Panc1 (cell line): ENCODE measurements at regions not wholly inside any gene's neighbourhood (a gene's known extent, or its start where the extent isn't known, plus 50 kb on each side); places are given as distances from the start of the nearest gene placed in this dataset.

Experiments
- ATAC-seq: fragments of 200-7000 bp; cut with Tn5 transposase; 2 replicates; pipeline ENCODE4 v1.9.1; 2020; ENCODE audit warnings: mild to moderate bottlenecking, moderate library complexity
- BruUV-seq: library from RNA; stranded (reverse); fragments of 400-500 nt; replicated peaks from 2 replicates; lab custom pipeline; 2021; lab: Mats Ljungman, UMichigan
- CTCF ChIA-PET: fragments of 300-600 bp; sonication (Branson Sonifier 250); formaldehyde crosslinking; loops from one replicate; lab custom pipeline; 2022; ENCODE audit warnings: antibody characterized with exemption; lab: Charles Lee
- POLR2A ChIA-PET: fragments of 300-600 bp; sonication (Branson Sonifier 250); formaldehyde crosslinking; loops from one replicate; lab custom pipeline; 2022; ENCODE audit warnings: antibody characterized with exemption; lab: Charles Lee
- DNase-seq: peaks from one replicate; pipeline ENCODE4 v3.0.0-alpha.2; 2010; ENCODE audit warnings: low read depth, low spot score
- H3K27ac ChIP-seq: 2 replicates; pipeline ENCODE4 v1.5.1; 2011; ENCODE audit warnings: mild to moderate bottlenecking, low read length, inconsistent platforms
- H3K27me3 ChIP-seq: fragments of 200-500 bp; sonication (Bioruptor generic); 2 replicates; pipeline ENCODE4 v1.6.0; 2014; ENCODE audit warnings: low read length, inconsistent platforms; ENCODE audit not compliant: control insufficient read depth, insufficient read depth
- H3K36me3 ChIP-seq: fragments of 200-500 bp; sonication (Bioruptor generic); 2 replicates; pipeline ENCODE4 v1.5.1; 2014; ENCODE audit warnings: inconsistent platforms, mild to moderate bottlenecking, low read length, moderate library complexity; ENCODE audit not compliant: control insufficient read depth, insufficient read depth
- H3K4me1 ChIP-seq: 2 replicates; pipeline ENCODE4 v1.5.1; 2011; ENCODE audit warnings: inconsistent platforms, mild to moderate bottlenecking, low read length, moderate library complexity; ENCODE audit not compliant: control insufficient read depth, insufficient read depth
- H3K4me3 ChIP-seq, 2 experiments: 2 replicates each; pipeline ENCODE4 v1.5.1; 2011 to 2012; ENCODE audit warnings: low read depth in 2 of 2, low read length in 2 of 2, mild to moderate bottlenecking in 2 of 2, inconsistent platforms in 1 of 2, moderate library complexity in 1 of 2
- H3K9me3 ChIP-seq: fragments of 200-500 bp; sonication (Bioruptor generic); 2 replicates; pipeline ENCODE4 v1.5.1; 2014; ENCODE audit warnings: low read depth, mild to moderate bottlenecking, inconsistent platforms, low read length, moderate library complexity; ENCODE audit not compliant: control insufficient read depth, insufficient read depth
- POLR2AphosphoS5 ChIP-seq: IDR thresholded peaks from 2 replicates; pipeline ENCODE4 v1.6.1; 2012; ENCODE audit warnings: mild to moderate bottlenecking, low read depth, low read length, moderate library complexity
- SIN3A ChIP-seq: IDR thresholded peaks from 2 replicates; pipeline ENCODE4 v1.6.1; 2012; ENCODE audit warnings: low read depth, mild to moderate bottlenecking, low read length, moderate library complexity, borderline replicate concordance; ENCODE audit not compliant: insufficient read depth
- TCF7L2 ChIP-seq: IDR thresholded peaks from 2 replicates; pipeline ENCODE4 v1.6.1; 2011; ENCODE audit warnings: mild to moderate bottlenecking, low read depth, low read length, inconsistent platforms
- in situ Hi-C: cut with HindIII; loops from 2 replicates; pipeline ENCODE4 v1.10.0; 2016; ENCODE audit warnings: low sequenced_read_pairs, low pct_unique_long_range_greater_than_20kb
- intact Hi-C: fragments of 100-400 bp; cut with micrococcal nuclease; formaldehyde crosslinking; loops from one replicate; pipeline ENCODE4 v1.10.0; 2022; ENCODE audit not compliant: unreplicated experiment
- TF ChIP-seq, protein P1 (sequence below), 2 experiments: IDR thresholded peaks; 2 replicates each; pipeline ENCODE4 v1.6.1; 2011 to 2012; ENCODE audit warnings: low read depth in 2 of 2, control low read depth in 1 of 2, low read length in 1 of 2, mild to moderate bottlenecking in 1 of 2, moderate library complexity in 1 of 2; ENCODE audit not compliant: insufficient read depth in 1 of 2

DNA sequence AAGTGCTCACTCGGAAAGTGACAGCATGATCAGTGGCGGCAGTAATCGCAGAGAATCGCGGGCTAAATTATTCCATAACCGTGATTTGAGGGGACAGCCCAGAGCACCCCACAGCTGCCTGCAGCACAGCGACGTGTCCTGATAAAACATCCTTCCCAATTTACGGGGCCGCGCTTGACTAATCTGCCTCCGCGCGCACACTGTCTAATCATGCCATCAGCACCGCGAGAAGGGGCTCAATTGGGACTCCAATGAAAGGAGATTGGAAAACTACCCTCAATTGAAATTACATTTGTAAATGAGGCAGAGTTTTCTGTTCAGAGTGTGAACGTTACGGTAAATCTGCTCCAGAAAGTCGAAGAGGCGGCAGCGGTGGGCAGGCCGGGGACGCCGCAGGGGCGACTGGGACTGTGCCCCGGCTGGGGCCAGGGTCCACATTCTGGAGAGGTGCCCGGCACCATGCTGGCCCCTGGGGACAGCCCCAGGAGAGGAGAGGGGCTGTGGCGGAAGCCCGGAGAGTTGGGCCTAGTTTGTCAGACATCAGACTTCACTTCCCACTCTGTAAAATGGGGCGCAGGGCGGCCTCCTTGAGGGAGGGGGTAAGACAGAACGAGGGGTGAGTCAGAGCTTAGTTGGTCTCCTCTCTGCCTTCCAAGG lies 107.7 kb downstream of the FAM53A start:
- no peak overlapping the region for H3K27ac ChIP-seq
- TF ChIP-seq POLR2AphosphoS5 (no peak), TCF7L2 (no peak)
- TF ChIP-seq, protein P1, sequence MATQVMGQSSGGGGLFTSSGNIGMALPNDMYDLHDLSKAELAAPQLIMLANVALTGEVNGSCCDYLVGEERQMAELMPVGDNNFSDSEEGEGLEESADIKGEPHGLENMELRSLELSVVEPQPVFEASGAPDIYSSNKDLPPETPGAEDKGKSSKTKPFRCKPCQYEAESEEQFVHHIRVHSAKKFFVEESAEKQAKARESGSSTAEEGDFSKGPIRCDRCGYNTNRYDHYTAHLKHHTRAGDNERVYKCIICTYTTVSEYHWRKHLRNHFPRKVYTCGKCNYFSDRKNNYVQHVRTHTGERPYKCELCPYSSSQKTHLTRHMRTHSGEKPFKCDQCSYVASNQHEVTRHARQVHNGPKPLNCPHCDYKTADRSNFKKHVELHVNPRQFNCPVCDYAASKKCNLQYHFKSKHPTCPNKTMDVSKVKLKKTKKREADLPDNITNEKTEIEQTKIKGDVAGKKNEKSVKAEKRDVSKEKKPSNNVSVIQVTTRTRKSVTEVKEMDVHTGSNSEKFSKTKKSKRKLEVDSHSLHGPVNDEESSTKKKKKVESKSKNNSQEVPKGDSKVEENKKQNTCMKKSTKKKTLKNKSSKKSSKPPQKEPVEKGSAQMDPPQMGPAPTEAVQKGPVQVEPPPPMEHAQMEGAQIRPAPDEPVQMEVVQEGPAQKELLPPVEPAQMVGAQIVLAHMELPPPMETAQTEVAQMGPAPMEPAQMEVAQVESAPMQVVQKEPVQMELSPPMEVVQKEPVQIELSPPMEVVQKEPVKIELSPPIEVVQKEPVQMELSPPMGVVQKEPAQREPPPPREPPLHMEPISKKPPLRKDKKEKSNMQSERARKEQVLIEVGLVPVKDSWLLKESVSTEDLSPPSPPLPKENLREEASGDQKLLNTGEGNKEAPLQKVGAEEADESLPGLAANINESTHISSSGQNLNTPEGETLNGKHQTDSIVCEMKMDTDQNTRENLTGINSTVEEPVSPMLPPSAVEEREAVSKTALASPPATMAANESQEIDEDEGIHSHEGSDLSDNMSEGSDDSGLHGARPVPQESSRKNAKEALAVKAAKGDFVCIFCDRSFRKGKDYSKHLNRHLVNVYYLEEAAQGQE (IDR thresholded peaks at IDR 0.05; ENCODE audit: insufficient read depth in 1 of 2, low read depth in 2 of 2, low read length in 1 of 2) = no peak
- no peaks in the 10 kb centered on the region for H3K36me3 ChIP-seq
- no TSS peak for BruUV-seq
- intact Hi-C loops = no loop called here
- no peaks in the 10 kb centered on the region for H3K9me3 ChIP-seq
- H3K4me1 ChIP-seq = peaks cover 4% of the 10 kb centered on the region; the same call in 1 of the 2 replicates
- CTCF ChIA-PET = no interaction called here
- no peaks in the 10 kb centered on the region for H3K27me3 ChIP-seq
- in situ Hi-C loops = no loop called here
- H3K4me3 ChIP-seq = no peak overlapping the region
- DNase-seq (no peak), ATAC-seq (no peak)
- POLR2A ChIA-PET = no interaction called here

DNA sequence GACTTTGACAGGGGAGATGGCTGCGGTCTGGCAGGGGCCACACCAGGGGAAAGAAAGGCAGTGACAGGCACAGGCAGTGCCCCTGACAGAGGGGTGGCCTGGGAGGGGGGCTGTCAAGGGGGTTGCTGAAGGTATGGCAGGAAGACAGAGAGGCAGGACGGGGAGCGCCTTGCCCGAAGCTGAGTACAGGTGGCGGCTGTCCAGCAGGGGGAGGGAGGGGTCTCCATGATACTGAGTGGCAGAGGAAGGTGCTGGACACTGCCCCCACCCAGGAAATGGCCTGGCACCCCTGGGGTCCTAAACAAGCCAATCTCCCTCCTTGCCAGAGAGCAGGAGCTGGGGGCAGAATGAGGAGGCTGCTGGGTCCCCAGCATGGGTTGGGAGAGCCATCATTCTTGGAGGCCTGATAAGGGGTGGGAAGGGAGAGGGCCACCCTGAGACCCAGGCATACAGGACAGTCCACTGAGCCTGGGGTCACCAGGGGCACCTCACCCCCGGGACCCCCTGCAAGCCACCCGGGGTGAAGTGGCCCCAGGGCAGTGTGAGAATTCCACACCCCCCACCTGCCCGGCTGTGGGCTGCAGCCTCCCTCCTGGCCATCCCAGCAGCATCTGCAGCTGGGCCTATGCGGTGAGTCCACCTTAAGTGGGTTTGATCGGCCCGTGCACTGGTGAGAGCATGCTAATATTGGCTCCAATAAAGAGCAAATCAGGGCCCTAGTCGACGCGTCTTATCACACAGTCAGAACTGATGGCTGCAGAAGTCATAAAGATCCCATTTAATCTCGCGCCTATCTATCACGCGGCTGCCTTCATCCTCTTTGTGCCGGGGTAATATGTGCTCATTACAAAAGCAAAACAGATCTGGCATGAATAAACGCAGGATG lies 108.5 kb downstream of the FAM53A start:
- ChIA-PET POLR2A (no interaction called here), CTCF (no interaction called here)
- ATAC-seq (no peak), DNase-seq (no peak)
- in situ Hi-C loops (no loop called here), intact Hi-C loops (no loop called here)
- TF ChIP-seq POLR2AphosphoS5 (no peak), SIN3A (no peak), TCF7L2 (no peak)
- TF ChIP-seq, protein P1 (IDR thresholded peaks at IDR 0.05; ENCODE audit: insufficient read depth in 1 of 2, low read depth in 2 of 2, low read length in 1 of 2) = no peak
- H3K27me3 ChIP-seq = no peaks in the 10 kb centered on the region
- no peak overlapping the region for H3K27ac ChIP-seq
- H3K4me1 ChIP-seq = peaks cover 4% of the 10 kb centered on the region; the same call in 1 of the 2 replicates
- H3K36me3 ChIP-seq = no peaks in the 10 kb centered on the region
- no TSS peak for BruUV-seq
- H3K9me3 ChIP-seq = no peaks in the 10 kb centered on the region
- no peak overlapping the region for H3K4me3 ChIP-seq
